GM12878 (cell line): ENCODE measurements at regions not wholly inside any gene's neighbourhood (a gene's known extent, or its start where the extent isn't known, plus 50 kb on each side); places are given as distances from the start of the nearest gene placed in this dataset.

Experiments used
- ATAC-seq: fragments of 200-7000 bp; cut with Tn5 transposase; 3 replicates; pipeline ENCODE4 v1.9.1; 2020; ENCODE audit warnings: mild to moderate bottlenecking, moderate library complexity
- BruUV-seq: library from RNA; stranded (reverse); fragments of 400-500 nt; replicated peaks from 2 replicates; lab custom pipeline; 2021; lab: Mats Ljungman, UMichigan
- CTCF ChIA-PET: fragments of 300-600 bp; sonication (Branson Sonifier 250); formaldehyde crosslinking; extraction: SDS; loops from one replicate; lab custom pipeline; 2021; ENCODE audit warnings: inconsistent platforms; lab: Yijun Ruan, JAX
- POLR2A ChIA-PET: fragments of 350-600 bp; formaldehyde crosslinking; extraction: SDS; loops from one replicate; lab custom pipeline; 2021; ENCODE audit warnings: inconsistent platforms; lab: Charles Lee
- RAD21 ChIA-PET: fragments of 300-600 bp; sonication (Branson Sonifier 250); formaldehyde crosslinking; loops from one replicate; lab custom pipeline; 2023; ENCODE audit warnings: antibody characterized with exemption; ENCODE audit not compliant: unreplicated experiment; lab: Charles Lee
- SMC1A ChIA-PET: fragments of 300-600 bp; sonication (Branson Sonifier 250); formaldehyde crosslinking; loops from one replicate; lab custom pipeline; 2023; ENCODE audit not compliant: unreplicated experiment, uncharacterized antibody; lab: Charles Lee
- DNase-seq: peaks from one replicate; pipeline ENCODE4 v3.0.0-alpha.2; 2011; ENCODE audit warnings: low read depth, low spot score
- FAIRE-seq: peaks from 3 replicates; lab custom pipeline; 2011; peaks lifted over from hg19 to GRCh38; lab: Jason Lieb, UNC
- H2AFZ ChIP-seq: 2 replicates; pipeline ENCODE4 v1.6.0; 2011; ENCODE audit warnings: low read depth, low read length, control low read depth; ENCODE audit not compliant: control insufficient read depth
- H3K27ac ChIP-seq: 2 replicates; pipeline ENCODE4 v1.5.1; 2011; ENCODE audit warnings: control low read depth; ENCODE audit not compliant: control insufficient read depth, insufficient read depth
- H3K27me3 ChIP-seq, 2 experiments: replicated peaks in 1 of 2; 2 replicates each; pipeline versions ENCODE4 v1.6.0 to v1.6.1; 2011; ENCODE audit warnings: low read length in 1 of 2; ENCODE audit not compliant: control insufficient read depth in 2 of 2, insufficient read depth in 2 of 2
- H3K36me3 ChIP-seq, 2 experiments: 2 replicates each; pipeline ENCODE4 v1.5.1; 2011; ENCODE audit warnings: low read length in 1 of 2; ENCODE audit not compliant: control insufficient read depth in 2 of 2, insufficient read depth in 2 of 2
- H3K4me1 ChIP-seq: 2 replicates; pipeline ENCODE4 v1.6.1; 2011; ENCODE audit warnings: mild to moderate bottlenecking, low read length, moderate library complexity, mixed read lengths; ENCODE audit not compliant: control insufficient read depth, insufficient read depth
- H3K4me2 ChIP-seq: 2 replicates; pipeline ENCODE4 v1.6.0; 2011; ENCODE audit warnings: control low read depth; ENCODE audit not compliant: control insufficient read depth, insufficient read depth
- H3K4me3 ChIP-seq: fragments of 200-600 bp; sonication (generic); 2 replicates; pipeline ENCODE4 v1.5.1; 2016
- H3K79me2 ChIP-seq: 2 replicates; pipeline ENCODE4 v1.6.0; 2011; ENCODE audit warnings: low read length; ENCODE audit not compliant: control insufficient read depth, insufficient read depth
- H3K9ac ChIP-seq: 2 replicates; pipeline ENCODE4 v1.8.0; 2011; ENCODE audit warnings: low read length, control low read depth, mixed read lengths; ENCODE audit not compliant: control insufficient read depth, insufficient read depth
- H3K9me3 ChIP-seq: replicated peaks from 3 replicates; pipeline ENCODE4 v1.5.1; 2011; ENCODE audit warnings: mild to moderate bottlenecking, low read length; ENCODE audit not compliant: control insufficient read depth, insufficient read depth
- H4K20me1 ChIP-seq: 2 replicates; pipeline ENCODE4 v1.6.0; 2011; ENCODE audit not compliant: control insufficient read depth, insufficient read depth
- ASH2L ChIP-seq: fragments of 300-600, 200-600 bp; sonication (generic); IDR thresholded peaks from 2 replicates; pipeline ENCODE4 v1.6.1; 2017; ENCODE audit warnings: low read depth, mild to moderate bottlenecking, borderline replicate concordance
- BACH1 ChIP-seq: fragments of 450-650 bp; IDR thresholded peaks from 2 replicates; pipeline ENCODE4 v1.6.1; 2017; ENCODE audit warnings: mild to moderate bottlenecking, borderline replicate concordance
- CREB1 ChIP-seq: IDR thresholded peaks from 2 replicates; pipeline ENCODE4 v1.6.1; 2012; ENCODE audit warnings: low read depth, mild to moderate bottlenecking, inconsistent platforms
- ESRRA ChIP-seq: IDR thresholded peaks from 2 replicates; pipeline ENCODE4 v1.6.1; 2012; ENCODE audit warnings: mild to moderate bottlenecking, low read length, improper control_type of control experiment
- FOXK2 ChIP-seq: fragments of 450-650 bp; IDR thresholded peaks from 2 replicates; pipeline ENCODE4 v1.6.1; 2017; ENCODE audit warnings: mild to moderate bottlenecking, moderate library complexity
- GABPA ChIP-seq: IDR thresholded peaks from 2 replicates; pipeline ENCODE4 v1.6.1; 2014; ENCODE audit warnings: antibody characterized with exemption, low read depth, mild to moderate bottlenecking, inconsistent platforms
- HCFC1 ChIP-seq: fragments of 150-350 bp; IDR thresholded peaks from 2 replicates; pipeline ENCODE4 v1.6.1; 2014; ENCODE audit warnings: low read length
- HDAC6 ChIP-seq: fragments of 200-600 bp; sonication (generic); IDR thresholded peaks from one replicate; pipeline ENCODE4 v1.8.0; 2017; ENCODE audit warnings: antibody characterized with exemption; ENCODE audit not compliant: unreplicated experiment
- KLF5 ChIP-seq: fragments of 450-650 bp; IDR thresholded peaks from 2 replicates; pipeline ENCODE4 v1.6.1; 2014; ENCODE audit warnings: mild to moderate bottlenecking; ENCODE audit not compliant: partially characterized antibody
- MEF2A ChIP-seq: IDR thresholded peaks from 2 replicates; pipeline ENCODE4 v1.6.1; 2011; ENCODE audit warnings: low read depth, mild to moderate bottlenecking, low read length, moderate library complexity; ENCODE audit not compliant: insufficient read depth
- PAX5 ChIP-seq: IDR thresholded peaks from 2 replicates; pipeline ENCODE4 v1.6.1; 2011; ENCODE audit warnings: low read depth, low read length, borderline replicate concordance
- PAX8 ChIP-seq: fragments of 450-650 bp; IDR thresholded peaks from 2 replicates; pipeline ENCODE4 v1.6.1; 2017; ENCODE audit warnings: mild to moderate bottlenecking, moderate library complexity
- RAD21 ChIP-seq: IDR thresholded peaks from 2 replicates; pipeline ENCODE4 v1.6.1; 2011; ENCODE audit warnings: mild to moderate bottlenecking, low read depth, low read length, moderate library complexity; ENCODE audit not compliant: insufficient read depth
- SIX5 ChIP-seq: IDR thresholded peaks from 2 replicates; pipeline ENCODE4 v1.6.1; 2011; ENCODE audit warnings: mild to moderate bottlenecking, low read depth, low read length, moderate library complexity; ENCODE audit not compliant: severe bottlenecking
- ZSCAN29 ChIP-seq: fragments of 450-650 bp; IDR thresholded peaks from 2 replicates; pipeline ENCODE4 v1.6.1; 2017; ENCODE audit warnings: mild to moderate bottlenecking, moderate library complexity
- WGBS: methylation state at CpG from one replicate; pipeline ENCODE4 v1.1.6; 2016; ENCODE audit warnings: low lambda C conversion rate; ENCODE audit not compliant: insufficient replicate concordance, insufficient coverage; ENCODE audit errors: missing lambda C conversion rate; 5-methylcytosine and 5-hydroxymethylcytosine counted together
- in situ Hi-C: fragments of 300-500 bp; cut with MboI; formaldehyde crosslinking; loops from 9 replicates; pipeline ENCODE4 v1.14.3; 2018; ENCODE audit warnings: mixed read lengths
- intact Hi-C: fragments of 100-400 bp; cut with micrococcal nuclease; formaldehyde crosslinking; loops from one replicate; pipeline ENCODE4 v1.14.2; 2022; ENCODE audit not compliant: unreplicated experiment

- no peaks in the 10 kb centered on the region; the same call in 2 of the 3 replicates for H3K9me3 ChIP-seq
- CTCF ChIA-PET: no interaction called here
- H3K79me2 ChIP-seq: no peaks in the 10 kb centered on the region
- no peaks in the 10 kb centered on the region for H4K20me1 ChIP-seq
- ATAC-seq: no peak
- in situ Hi-C loops: loop anchor here (5.0 kb wide), 1 partner anchor 52 kb away; no protein-coding TSS in a partner anchor
- DNase-seq: no peak
- TF ChIP-seq PAX8: no peak
- TF ChIP-seq FOXK2: no peak
- TF ChIP-seq SIX5: no peak
- TF ChIP-seq HDAC6: no peak
- TF ChIP-seq MEF2A: no peak
- TF ChIP-seq RAD21: no peak
- no peak for TF ChIP-seq KLF5
- TF ChIP-seq GABPA: no peak
- no peak for TF ChIP-seq HCFC1
- no peak for TF ChIP-seq ZSCAN29
- no peak for TF ChIP-seq BACH1
- no peak for TF ChIP-seq ESRRA
- TF ChIP-seq PAX5: no peak
- TF ChIP-seq ASH2L: no peak
- TF ChIP-seq CREB1: no peak
- TF ChIP-seq, all 136 proteins: peak for 0
- POLR2A ChIA-PET: no interaction called here
- H3K36me3 ChIP-seq: no peaks in the 10 kb centered on the region
- no peak overlapping the region for H3K4me3 ChIP-seq
- intact Hi-C loops: no loop called here
- no peaks in the 10 kb centered on the region for H3K4me1 ChIP-seq
- 42% methylated on average over 26 of the region's 26 CpGs for WGBS
- FAIRE-seq: no peak
- H3K4me2 ChIP-seq: no peak overlapping the region
- H2AFZ ChIP-seq: no peak overlapping the region
- no peak overlapping the region for H3K27ac ChIP-seq
- no peaks in the 10 kb centered on the region for H3K27me3 ChIP-seq
- RAD21 ChIA-PET: no interaction called here
- SMC1A ChIA-PET: no interaction called here
- no peak overlapping the region for H3K9ac ChIP-seq
- BruUV-seq: no TSS peak
Observed at GRCh38 chr22:48209473-48210197, 1447.2 kb downstream of the TBC1D22A start.
